WERI-Rb-1 (cell line): ENCODE measurements at regions not wholly inside any gene's neighbourhood (a gene's known extent, or its start where the extent isn't known, plus 50 kb on each side); places are given as distances from the start of the nearest gene placed in this dataset.

Experiments
- DNase-seq: peaks from one replicate; pipeline ENCODE4 v3.0.0-alpha.2; 2020
- H3K27ac ChIP-seq: fragments of 250-450 bp; sonication (Bioruptor Pico); 2 replicates; pipeline ENCODE4 v1.5.1; 2020; ENCODE audit warnings: mild to moderate bottlenecking, moderate library complexity
- H3K27me3 ChIP-seq: fragments of 250-450 bp; sonication (Bioruptor Pico); 2 replicates; pipeline ENCODE4 v1.5.1; 2021; ENCODE audit warnings: mild to moderate bottlenecking, low read depth, moderate library complexity; ENCODE audit not compliant: insufficient read depth, severe bottlenecking
- H3K36me3 ChIP-seq: fragments of 250-450 bp; sonication (Bioruptor Pico); 2 replicates; pipeline ENCODE4 v1.5.1; 2020; ENCODE audit warnings: mild to moderate bottlenecking, moderate library complexity
- H3K4me3 ChIP-seq: 2 replicates; pipeline ENCODE4 v1.5.1; 2011; ENCODE audit warnings: low read depth, mild to moderate bottlenecking, control low read depth, low read length
- H3K9me3 ChIP-seq: fragments of 250-450 bp; sonication (Bioruptor Pico); 2 replicates; pipeline ENCODE4 v1.5.1; 2021; ENCODE audit warnings: mild to moderate bottlenecking, moderate library complexity; ENCODE audit not compliant: severe bottlenecking
- CTCF ChIP-seq: IDR thresholded peaks from 2 replicates; pipeline ENCODE4 v1.5.1; 2011; ENCODE audit warnings: low read depth, mild to moderate bottlenecking, control low read depth, inconsistent platforms, low read length

DNA sequence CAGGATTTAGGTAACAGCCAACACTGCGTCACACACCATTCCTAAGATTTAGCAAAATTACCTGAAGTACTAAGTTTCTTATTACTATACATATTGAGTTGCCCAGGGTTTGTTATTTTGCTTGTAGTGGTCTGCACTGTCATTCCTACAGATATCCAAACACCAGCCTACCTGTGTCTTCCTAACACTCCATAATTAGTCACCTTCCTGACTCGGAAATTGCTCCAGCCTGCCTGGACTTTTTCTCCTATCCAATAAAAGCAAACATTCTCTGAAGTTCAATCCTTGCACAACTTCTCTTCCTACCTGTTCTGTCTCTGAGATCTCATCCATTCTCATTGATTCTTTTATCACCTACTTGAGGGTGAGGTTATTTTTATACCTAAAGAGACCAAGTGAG lies 243.9 kb downstream of the NR2F1-AS1 start:
- no peak overlapping the region for H3K27ac ChIP-seq
- TF ChIP-seq CTCF, result no peak

DNA sequence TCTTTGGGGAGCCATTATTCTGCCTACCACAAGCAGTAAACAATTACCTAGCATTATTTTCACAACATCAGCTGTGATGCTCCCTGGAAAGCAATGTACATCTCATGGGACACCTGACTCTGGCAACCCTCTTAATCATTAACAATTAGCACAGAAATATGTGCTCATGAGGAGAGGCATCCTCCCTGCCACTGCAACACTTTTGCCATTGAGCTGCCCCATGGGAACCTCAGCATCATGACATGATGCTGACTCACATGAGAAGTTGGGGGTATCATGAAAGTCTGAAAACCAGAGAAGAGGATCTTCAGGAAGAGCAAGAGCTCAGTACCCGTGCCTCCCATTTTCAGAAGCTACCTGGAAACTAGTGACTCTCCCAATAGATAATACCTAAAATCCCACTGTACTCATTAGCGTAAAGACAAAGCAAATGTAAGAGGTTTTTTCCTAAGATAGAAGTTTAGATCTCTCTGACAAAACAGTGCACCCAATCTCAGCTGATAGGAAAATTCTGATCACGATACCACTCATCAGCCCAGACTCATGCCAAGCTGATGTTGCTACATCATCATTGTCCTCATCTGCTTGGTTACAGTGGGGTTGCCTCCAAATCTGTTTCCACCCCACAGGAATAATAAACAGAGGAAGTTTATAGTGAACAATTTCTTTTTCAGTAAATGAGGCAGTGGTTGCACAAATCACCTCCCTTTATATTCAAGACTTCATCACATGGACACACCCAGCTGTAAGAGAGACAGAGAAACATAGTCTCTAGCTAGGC lies 244.5 kb downstream of the NR2F1-AS1 start:
- TF ChIP-seq CTCF, result no peak
- H3K4me3 ChIP-seq, result no peak overlapping the region
- no peak overlapping the region for H3K27ac ChIP-seq
- no peak for DNase-seq
- H3K36me3 ChIP-seq, result no peaks in the 10 kb centered on the region
- H3K9me3 ChIP-seq, result no peaks in the 10 kb centered on the region
- no peaks in the 10 kb centered on the region for H3K27me3 ChIP-seq

More for the DNA sequence above, 243.9 kb downstream of the NR2F1-AS1 start:
- H3K4me3 ChIP-seq, result no peak overlapping the region
- DNase-seq, result no peak
- no peaks in the 10 kb centered on the region for H3K9me3 ChIP-seq
- no peaks in the 10 kb centered on the region for H3K27me3 ChIP-seq
- H3K36me3 ChIP-seq, result no peaks in the 10 kb centered on the region

DNA sequence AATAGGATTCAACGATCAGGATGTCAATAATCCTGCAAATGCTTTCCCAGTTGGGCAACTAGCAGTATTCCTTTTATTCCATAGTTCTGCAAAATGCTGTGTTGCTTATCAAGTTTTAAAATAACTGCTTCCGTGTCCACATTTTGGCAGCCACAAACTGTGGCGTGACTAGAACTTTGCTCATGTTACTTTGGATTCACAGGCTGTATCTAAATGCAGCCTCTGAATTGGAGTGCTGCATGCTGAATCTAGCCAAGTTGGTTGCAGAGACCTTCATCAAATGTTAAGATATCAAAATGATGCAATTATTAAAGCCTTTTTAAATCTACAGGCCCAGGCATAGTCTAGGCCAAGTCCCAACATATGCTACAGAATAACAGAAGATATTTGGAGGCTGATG lies 249.2 kb downstream of the NR2F1-AS1 start:
- TF ChIP-seq CTCF, result no peak
- H3K27me3 ChIP-seq, result no peaks in the 10 kb centered on the region
- no peak for DNase-seq
- no peak overlapping the region for H3K4me3 ChIP-seq
- H3K9me3 ChIP-seq, result no peaks in the 10 kb centered on the region
- H3K36me3 ChIP-seq, result no peaks in the 10 kb centered on the region
- no peak overlapping the region for H3K27ac ChIP-seq

GRCh38 chr5:93331241-93331640 lies 249.8 kb downstream of the NR2F1-AS1 start:
- DNase-seq, result no peak
- H3K4me3 ChIP-seq, result no peak overlapping the region
- H3K27ac ChIP-seq, result no peak overlapping the region
- TF ChIP-seq CTCF, result no peak
- no peaks in the 10 kb centered on the region for H3K27me3 ChIP-seq
- no peaks in the 10 kb centered on the region for H3K9me3 ChIP-seq
- no peaks in the 10 kb centered on the region for H3K36me3 ChIP-seq

- Histone ChIP-seq H3K27me3 (no peaks in the 10 kb centered on the region), H3K9me3 (no peaks in the 10 kb centered on the region), H3K36me3 (no peaks in the 10 kb centered on the region), H3K27ac (no peak overlapping the region), H3K4me3 (no peak overlapping the region)
- TF ChIP-seq CTCF, result no peak
- no peak for DNase-seq
Observed at GRCh38 chr5:93330506-93330905, 250.5 kb downstream of the NR2F1-AS1 start.

DNA sequence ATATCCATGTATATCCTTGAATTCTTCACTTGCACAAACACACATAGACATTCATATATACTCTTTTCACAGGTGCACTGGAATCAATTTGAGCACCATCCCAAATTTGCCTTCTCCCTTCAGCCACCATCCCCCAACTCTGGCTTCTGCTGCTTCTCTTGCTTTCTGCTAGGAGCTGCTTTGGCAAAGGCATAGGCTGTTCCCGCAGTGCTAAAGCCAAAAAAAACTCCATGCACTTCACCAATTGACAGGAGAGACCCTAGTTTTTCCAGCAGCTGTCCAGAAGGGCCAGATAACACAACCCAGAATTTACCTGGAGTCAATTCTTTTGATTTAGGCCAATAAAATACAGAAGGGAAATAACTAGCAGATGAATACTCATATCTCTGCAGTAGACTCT lies 251.3 kb downstream of the NR2F1-AS1 start:
- H3K36me3 ChIP-seq, result no peaks in the 10 kb centered on the region
- H3K9me3 ChIP-seq, result no peaks in the 10 kb centered on the region
- no peak for DNase-seq
- no peak overlapping the region for H3K27ac ChIP-seq
- no peaks in the 10 kb centered on the region for H3K27me3 ChIP-seq
- no peak for TF ChIP-seq CTCF
- no peak overlapping the region for H3K4me3 ChIP-seq
